ENCODE measurements at regions not wholly inside any gene's neighbourhood (a gene's known extent, or its start where the extent isn't known, plus 50 kb on each side); places are given as distances from the start of the nearest gene placed in this dataset.

DNA sequence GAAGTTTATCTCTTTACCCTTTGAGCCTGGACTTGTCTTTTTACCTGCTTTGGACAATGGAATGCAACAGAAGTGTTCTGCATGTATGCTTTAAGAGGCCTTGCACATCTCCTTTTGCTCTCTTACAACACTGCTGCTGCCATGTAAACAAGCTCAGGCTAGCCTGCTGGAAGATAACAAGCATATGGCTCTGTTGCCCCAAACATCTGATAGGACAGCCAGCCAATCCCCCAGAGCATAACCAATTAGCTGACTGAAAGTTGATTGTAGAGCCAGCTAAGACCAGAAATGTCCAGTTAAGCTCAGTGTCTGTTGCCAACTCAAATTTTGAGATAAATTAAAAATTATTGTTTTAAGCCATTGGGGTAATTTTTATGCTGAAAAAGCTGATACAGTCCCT lies 510.6 kb upstream of the CNKSR2 start:
- no peak for DNase-seq (ENCODE audit: low read depth, low spot score)

DNA sequence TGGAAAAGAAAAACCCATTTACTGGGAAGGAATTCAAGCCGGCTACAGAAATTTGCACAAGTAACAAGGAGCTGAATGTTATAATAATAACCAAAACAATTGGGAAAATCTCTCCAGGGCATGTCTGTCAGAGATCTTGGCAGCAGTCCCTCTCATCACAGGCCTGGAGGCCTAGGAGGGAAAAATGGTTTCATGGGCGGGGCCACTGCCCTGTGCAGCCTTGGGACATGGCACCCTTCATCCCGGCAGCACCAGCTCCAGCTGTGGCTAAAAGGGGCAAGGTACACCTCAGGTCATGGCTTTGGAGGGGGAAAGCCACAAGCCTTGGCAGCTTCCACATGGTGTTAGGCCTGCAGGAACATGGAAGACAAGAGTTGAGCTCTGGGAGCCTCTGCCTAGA lies 513.1 kb upstream of the CNKSR2 start:
- no peak for DNase-seq (ENCODE audit: low read depth, low spot score)

- DNase-seq (ENCODE audit: low read depth, low spot score), result no peak
Measured at GRCh38 chrX:20857746-20858145, 516.5 kb upstream of the CNKSR2 start.

GRCh38 chrX:20838477-20838876 lies 535.7 kb upstream of the CNKSR2 start:
- DNase-seq (ENCODE audit: low read depth, low spot score), result no peak

GRCh38 chrX:20829665-20830491 lies 544.3 kb upstream of the CNKSR2 start:
- DNase-seq (ENCODE audit: low read depth, low spot score), result no peak

DNA sequence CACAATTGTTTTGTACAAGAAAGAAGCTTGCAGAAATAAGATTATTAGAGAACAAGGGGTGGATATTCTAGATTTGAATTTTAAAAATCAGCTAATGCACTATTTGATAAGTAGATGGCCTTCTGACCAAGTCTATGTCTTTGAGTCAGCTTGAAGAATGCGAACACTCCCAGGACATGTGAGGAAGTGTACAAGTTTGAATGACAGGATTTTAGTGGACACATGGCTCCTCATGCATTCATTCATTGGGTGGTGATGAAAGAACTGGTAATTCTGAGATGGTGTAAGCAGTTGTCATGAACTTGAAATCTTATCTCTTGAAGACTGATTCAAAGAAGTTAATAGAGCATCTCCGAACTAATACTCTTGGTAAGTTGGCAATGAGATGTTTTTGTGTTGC lies 548.2 kb upstream of the CNKSR2 start:
- DNase-seq (ENCODE audit: low read depth, low spot score), result no peak

- no peak for DNase-seq (ENCODE audit: low read depth, low spot score)
Measured at GRCh38 chrX:20803971-20804370, 537.3 kb upstream of the RPS6KA3 start.

- DNase-seq (ENCODE audit: low read depth, low spot score), result no peak
Measured at GRCh38 chrX:20802036-20802435, 535.3 kb upstream of the RPS6KA3 start.

DNA sequence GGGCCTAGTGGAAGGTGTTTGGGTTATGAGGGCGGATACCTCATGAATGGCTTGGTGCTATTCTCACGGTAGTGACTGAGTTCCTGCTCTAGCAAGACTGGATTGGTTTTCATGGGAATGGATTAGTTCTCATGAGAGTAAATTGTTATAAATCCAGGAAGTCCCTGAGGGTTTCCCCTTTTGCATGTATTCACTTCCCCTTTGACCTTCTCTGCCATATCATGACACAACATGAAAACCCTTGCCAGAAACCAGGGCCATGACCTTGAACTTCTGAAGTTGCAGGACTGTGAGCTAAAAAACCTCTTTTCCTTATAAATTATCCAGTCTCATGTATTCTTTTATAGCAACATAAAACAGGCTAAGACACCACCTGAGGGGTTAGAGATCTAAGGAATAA lies 529.7 kb upstream of the RPS6KA3 start:
- DNase-seq (ENCODE audit: low read depth, low spot score), result no peak

GRCh38 chrX:20789103-20789502 lies 522.4 kb upstream of the RPS6KA3 start:
- no peak for DNase-seq (ENCODE audit: low read depth, low spot score)

GRCh38 chrX:20767346-20767745 lies 500.6 kb upstream of the RPS6KA3 start:
- no peak for DNase-seq (ENCODE audit: low read depth, low spot score)

DNA sequence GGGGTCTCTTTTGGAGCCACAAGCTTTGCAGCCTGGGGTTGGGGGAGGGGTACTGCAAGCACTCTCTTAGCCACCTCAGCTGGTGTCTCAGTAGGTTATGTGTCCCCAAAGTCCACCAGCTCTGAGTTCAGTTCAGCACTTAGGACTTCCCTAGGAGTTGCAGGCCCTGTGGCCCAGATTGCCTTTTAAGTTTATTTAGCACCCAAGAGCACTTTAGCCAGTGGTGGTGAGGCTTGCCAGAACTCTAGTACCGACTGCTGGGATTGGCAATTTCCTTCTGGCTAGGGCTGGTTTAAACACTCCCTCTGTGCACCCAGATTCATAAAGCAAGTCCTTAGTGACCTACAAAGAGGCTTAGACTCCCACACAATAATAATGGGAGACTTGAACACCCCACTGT lies 489.9 kb upstream of the RPS6KA3 start:
- DNase-seq (ENCODE audit: low read depth, low spot score), result no peak

GRCh38 chrX:20753076-20753475 lies 486.4 kb upstream of the RPS6KA3 start:
- DNase-seq (ENCODE audit: low read depth, low spot score), result no peak

GRCh38 chrX:20746690-20747089 lies 480.0 kb upstream of the RPS6KA3 start:
- no peak for DNase-seq (ENCODE audit: low read depth, low spot score)

DNA sequence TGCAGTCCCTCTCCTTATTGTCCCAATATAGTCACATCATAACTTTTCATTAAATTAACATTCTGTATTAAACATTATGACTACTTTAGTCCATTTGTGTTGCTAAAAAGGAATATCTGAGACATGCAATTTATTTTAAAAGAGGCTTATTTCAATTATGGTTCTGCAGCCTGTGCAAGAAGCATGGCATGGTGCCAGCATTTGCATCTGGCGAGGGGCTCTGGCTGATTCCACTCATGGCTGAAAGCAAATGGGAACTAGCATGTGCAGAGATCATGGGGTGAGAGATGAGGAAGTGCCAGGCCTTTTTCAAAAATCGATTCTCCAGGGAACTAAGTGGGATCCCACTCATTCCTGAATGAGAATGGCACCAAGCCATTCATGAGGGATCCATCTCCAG lies 476.3 kb upstream of the RPS6KA3 start:
- no peak for DNase-seq (ENCODE audit: low read depth, low spot score)

DNA sequence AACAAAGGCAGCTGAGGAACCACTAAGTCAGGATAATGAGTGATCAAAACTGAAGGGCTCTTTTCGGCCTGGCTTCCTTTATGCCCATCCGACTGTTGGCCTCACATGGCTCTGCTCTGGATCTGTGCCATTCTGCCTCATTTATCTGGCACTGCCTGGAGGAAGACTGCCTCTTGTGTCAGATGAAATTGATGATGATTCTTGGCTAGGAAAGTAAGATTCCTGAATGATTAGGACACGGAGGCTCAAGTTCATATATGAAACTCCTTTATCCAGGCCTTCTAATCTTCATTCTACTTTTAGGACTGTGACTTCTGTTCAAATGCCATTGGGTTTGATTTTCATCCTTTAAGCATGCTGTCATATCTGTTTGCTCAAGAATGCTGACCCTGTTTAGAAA lies 475.4 kb upstream of the RPS6KA3 start:
- no peak for DNase-seq (ENCODE audit: low read depth, low spot score)

- DNase-seq (ENCODE audit: low read depth, low spot score), result no peak
Measured at GRCh38 chrX:20740443-20740842, 473.7 kb upstream of the RPS6KA3 start.

- DNase-seq (ENCODE audit: low read depth, low spot score), result no peak
Measured at GRCh38 chrX:20739038-20739745, 472.5 kb upstream of the RPS6KA3 start.

DNA sequence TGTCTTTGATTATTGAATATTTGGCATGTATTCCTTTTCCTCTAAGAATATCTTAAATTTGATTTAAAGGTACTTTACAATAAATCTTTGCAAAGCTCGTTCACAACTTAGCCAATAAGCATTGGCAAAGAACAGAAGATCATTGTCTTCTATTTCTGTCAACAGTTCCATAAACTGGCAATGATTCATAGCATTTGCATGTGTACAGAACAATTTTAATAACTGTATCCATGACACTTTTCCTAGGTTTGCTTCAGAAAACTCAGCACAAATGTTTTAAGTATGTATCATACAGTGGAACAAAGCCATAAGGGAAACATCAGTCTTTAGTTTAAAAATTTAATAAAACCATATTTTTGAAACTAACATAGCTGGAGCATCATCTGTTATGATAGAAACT lies 462.7 kb upstream of the RPS6KA3 start:
- DNase-seq (ENCODE audit: low read depth, low spot score), result no peak

DNA sequence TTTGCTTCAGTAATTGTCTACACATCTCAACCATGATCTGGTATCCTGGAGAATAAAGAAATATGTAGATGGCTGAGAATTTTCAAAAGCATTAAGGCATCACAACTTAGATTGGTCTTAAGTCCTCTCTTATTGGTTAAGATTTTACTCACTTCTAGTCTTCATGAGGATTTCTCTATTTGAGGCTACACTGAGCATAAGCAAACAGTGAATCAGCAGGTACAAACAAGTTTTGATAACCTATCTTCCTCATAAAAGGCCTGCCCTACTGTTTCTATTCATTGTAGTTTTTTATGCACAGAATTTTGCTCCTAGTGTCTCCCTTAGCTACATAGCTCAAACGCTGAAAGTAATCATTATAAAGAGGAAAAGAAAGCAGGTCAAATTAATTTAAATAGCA lies 460.7 kb upstream of the RPS6KA3 start:
- DNase-seq (ENCODE audit: low read depth, low spot score), result no peak

DNA sequence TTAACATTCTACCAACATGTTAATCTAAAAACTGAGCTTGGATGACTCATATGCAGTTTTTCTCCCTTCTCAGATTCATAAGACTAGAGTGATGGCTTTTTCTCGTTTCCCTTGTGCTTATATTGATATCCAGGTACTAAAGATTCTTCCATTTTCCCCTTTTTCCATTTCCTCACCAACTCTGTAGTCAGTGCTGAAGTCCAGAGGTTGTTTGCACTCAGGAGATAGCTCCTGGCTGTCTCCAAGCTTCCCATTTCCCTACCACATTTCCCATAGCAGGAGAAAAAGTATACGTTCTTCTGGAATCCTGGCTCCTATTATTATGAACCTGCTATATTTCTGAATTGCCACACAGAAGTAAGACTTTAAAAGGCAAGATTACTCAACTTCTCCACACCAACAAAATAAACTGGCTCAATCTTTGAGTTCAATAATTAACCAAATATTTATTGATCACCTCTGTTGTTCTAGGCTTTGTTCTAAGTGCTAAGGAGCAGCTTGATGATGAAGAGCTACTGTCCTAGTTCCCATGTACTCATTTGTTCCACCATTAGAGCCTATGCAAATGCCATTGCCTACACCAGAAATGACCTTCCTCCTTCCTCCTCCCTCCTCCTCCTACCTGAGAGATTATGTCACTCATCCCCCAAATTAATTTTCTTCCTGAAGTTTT lies 454.4 kb upstream of the RPS6KA3 start:
- no peak for DNase-seq (ENCODE audit: low read depth, low spot score)

DNA sequence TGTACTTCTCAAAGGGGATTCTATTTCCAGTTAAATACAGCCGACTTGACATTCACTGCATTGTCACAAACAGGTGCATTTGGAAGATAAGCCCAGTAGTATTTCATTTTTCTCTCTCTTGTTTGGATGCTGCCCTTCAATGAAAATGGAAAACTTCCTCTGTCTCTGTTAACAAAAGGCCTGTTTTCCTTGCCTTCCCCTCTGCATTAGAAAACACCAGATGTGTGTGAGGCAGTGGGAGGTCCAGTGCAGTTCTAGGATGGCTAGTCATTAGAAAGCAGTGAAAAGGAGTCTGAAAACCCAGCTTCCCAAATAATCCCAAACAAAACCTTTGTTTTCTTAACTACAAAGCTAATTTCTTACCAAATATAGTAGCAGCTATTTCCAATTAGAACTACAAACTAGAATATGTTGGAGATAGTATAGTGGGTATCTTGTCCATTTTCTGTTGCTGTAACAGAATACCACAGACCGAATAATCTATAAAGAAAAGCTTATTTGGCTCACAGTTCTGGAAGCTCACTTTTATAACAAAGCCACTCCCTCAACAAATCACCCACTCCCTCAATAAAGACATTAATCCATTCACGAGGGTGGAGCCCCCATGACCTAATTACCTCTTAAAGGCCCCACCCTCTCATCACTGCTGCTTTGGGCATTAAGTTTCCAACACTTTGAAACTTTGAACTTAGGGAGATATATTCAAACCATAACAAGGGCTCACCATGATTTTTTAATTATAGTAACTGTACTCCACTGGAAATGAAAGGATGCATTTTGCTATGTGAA lies 452.1 kb upstream of the RPS6KA3 start:
- no peak for DNase-seq (ENCODE audit: low read depth, low spot score)
